ENCODE measurements at regions not wholly inside any gene's neighbourhood (a gene's known extent, or its start where the extent isn't known, plus 50 kb on each side); places are given as distances from the start of the nearest gene placed in this dataset.
"Not testable (repeated sequence)": the region's sequence is repeated elsewhere in the genome, so short reads cannot be mapped to it uniquely, and the experiment has no call there.

DNA sequence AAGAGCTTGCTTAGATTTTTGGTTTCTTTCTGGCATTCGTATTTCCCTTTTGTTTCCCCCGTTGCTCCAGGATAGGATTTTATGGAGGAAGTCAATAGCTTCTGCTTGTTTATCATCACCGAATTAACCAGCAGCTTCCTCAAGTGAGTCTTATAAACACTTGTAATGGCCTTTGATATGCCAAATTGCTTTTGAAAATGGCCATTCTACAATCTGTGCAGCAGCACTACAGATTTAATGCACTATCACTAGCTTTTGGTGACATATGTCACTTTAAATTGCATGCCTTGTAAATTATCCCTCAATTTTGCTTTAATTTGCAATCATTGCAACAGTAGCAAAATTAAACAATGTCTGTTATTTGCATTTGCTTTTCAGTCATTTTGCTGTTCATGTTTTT is 774.7 kb downstream of the METTL4 start:
- DNase-seq (ENCODE audit: low read depth in 2 of 3, low spot score in 2 of 3): no peak

DNA sequence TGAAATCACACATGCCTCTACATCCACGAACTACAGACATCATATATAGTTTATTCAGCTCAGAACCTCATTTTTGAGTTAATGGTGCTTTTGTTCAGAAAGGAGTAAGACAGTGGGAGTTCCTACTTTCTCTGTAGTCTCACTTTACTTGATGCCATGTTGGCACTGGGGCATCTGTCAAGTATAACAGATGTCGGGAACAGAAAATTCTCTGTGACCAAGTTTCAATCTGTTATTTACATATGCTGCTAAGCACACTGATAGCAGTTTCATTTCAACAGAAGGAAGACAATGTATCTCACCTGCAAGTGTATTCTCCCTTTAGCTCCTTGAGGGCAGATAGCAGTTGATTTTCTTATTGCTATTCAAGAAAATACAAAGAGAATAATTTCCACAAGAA is 774.1 kb downstream of the METTL4 start:
- DNase-seq (ENCODE audit: low read depth in 2 of 3, low spot score in 2 of 3): no peak

GRCh38 chr18:1805521-1805920 is 765.8 kb downstream of the METTL4 start:
- DNase-seq (ENCODE audit: low read depth in 2 of 3, low spot score in 2 of 3): no peak

DNA sequence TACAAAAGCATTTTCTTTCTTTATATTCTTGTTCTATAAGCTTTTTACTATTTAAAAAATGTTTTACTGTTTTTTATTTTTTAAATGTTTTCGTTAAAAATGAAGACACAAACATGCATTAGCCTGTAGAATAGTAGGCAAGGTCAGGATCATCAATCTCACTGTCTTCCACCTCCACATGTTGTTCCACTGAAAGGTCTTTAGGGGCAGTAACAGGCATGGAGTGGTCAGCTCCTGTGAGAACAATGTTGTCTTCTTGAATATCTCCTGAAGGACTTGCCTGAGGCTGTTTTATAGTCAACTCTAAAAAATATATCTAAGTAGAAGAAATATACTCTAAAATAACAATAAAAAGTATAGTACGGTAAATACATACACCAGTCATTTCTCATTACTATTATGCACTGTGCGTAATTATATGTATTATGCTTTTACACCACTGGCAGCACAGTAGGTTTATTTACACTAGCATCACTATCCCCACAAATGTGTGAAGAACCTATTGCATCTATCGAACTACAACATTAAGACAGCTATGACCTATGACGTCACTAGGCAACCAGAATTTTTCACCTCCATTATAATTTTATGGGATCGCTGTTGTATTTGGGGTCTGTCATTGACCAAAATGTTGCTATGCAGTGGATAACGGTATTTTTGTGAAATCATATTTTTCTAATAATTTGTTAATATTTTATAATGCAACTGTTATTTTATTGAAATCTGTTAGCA is 764.3 kb downstream of the METTL4 start:
- DNase-seq (ENCODE audit: low read depth in 2 of 3, low spot score in 2 of 3): no peak

- DNase-seq (ENCODE audit: low read depth in 2 of 3, low spot score in 2 of 3): no peak
These were observed 760.0 kb downstream of the METTL4 start for GRCh38 chr18:1811282-1811681.

- no peak for DNase-seq (ENCODE audit: low read depth in 2 of 3, low spot score in 2 of 3)
These were observed 746.0 kb downstream of the METTL4 start for GRCh38 chr18:1825296-1825695.

GRCh38 chr18:1840878-1841277 is 730.4 kb downstream of the METTL4 start:
- no peak for DNase-seq (ENCODE audit: low read depth in 2 of 3, low spot score in 2 of 3)

GRCh38 chr18:1846640-1847039 is 724.7 kb downstream of the METTL4 start:
- no peak for DNase-seq (ENCODE audit: low read depth in 2 of 3, low spot score in 2 of 3)

- DNase-seq (ENCODE audit: low read depth in 2 of 3, low spot score in 2 of 3): no peak
These were observed 722.6 kb downstream of the METTL4 start for GRCh38 chr18:1848716-1849115.

- no peak for DNase-seq (ENCODE audit: low read depth in 2 of 3, low spot score in 2 of 3)
These were observed 721.9 kb downstream of the METTL4 start for GRCh38 chr18:1849386-1849785.

- DNase-seq (ENCODE audit: low read depth in 2 of 3, low spot score in 2 of 3): not testable (repeated sequence)
These were observed 714.0 kb downstream of the METTL4 start for GRCh38 chr18:1857281-1857680.

DNA sequence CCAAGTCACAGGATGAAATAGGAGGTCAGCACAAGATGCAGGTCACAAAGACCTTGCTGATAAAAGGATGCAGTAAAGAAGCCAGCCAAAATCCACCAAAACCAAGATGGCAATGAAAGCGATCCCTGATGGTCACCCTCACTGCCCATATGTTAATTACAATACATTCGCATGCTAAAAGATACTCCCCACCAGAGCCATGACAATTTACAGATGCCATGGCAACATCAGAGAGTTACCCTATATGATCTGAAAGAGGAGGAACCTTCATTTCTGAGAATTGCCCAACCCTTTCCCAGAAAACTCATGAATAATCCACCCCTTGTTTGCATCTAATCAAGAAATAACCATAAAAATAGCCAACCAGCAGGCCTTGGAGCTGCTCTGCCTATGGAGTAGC is 709.8 kb downstream of the METTL4 start:
- DNase-seq (ENCODE audit: low read depth in 2 of 3, low spot score in 2 of 3): no peak

GRCh38 chr18:1865869-1866268 is 705.4 kb downstream of the METTL4 start:
- no peak for DNase-seq (ENCODE audit: low read depth in 2 of 3, low spot score in 2 of 3)

DNA sequence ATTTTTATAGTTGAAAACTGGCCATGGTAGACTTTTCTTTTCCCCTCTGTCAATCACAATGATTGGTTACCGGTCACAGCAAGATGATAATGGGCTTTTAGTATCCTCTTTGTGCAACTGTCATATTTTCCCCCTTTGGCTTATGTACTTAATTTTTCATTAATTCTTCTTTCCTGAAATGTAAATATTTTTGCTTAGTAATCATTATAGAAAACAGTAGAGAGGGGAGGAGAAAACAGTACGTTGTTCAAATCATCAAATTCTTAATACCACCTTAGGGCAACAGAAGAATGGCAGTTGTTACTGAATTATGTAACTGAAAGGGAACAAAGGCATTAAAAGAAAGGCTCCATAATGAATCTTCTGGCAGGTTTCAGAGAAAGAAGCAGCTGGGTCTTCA is 699.0 kb downstream of the METTL4 start:
- no peak for DNase-seq (ENCODE audit: low read depth in 2 of 3, low spot score in 2 of 3)

- DNase-seq (ENCODE audit: low read depth in 2 of 3, low spot score in 2 of 3): no peak
These were observed 696.1 kb downstream of the METTL4 start for GRCh38 chr18:1875219-1875618.

- no peak for DNase-seq (ENCODE audit: low read depth in 2 of 3, low spot score in 2 of 3)
These were observed 686.7 kb downstream of the METTL4 start for GRCh38 chr18:1884623-1885022.

DNA sequence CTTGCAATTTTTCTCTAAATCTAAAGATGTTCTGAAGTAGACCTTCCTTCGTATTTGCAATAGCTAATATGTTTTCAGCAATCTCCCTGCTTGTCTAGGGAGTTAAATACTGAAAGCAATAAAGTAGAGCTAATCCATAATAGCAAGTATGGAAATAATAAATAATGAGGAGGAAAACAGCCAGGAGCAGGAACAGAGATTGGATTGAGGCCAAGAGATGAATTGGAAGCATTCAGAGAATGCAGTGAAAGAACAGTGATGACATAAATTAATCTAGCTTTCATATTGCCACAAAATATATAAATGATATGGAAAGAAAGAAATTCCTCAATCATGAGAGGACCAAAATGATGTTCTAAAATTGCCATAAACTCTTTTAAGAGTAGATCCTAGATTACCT is 679.7 kb downstream of the METTL4 start:
- no peak for DNase-seq (ENCODE audit: low read depth in 2 of 3, low spot score in 2 of 3)

DNA sequence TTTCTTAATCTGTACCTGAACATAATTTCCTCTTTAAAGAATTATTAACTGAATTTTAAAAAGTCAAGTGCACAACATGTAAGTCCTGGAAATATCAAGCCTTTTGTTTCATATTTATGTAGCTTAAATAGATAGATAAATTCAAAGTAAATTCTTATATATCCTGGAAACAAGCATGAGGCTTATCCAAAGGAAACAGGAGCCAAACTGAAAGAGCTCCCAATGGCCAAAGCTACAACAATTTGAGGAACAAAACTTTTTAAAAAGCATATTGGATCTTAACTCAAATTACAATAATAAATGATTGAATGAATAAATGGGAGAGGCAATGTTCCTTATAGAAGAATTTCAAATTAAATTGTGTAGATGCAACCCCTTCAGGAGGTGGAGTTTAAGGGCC is 679.1 kb downstream of the METTL4 start:
- DNase-seq (ENCODE audit: low read depth in 2 of 3, low spot score in 2 of 3): no peak

DNA sequence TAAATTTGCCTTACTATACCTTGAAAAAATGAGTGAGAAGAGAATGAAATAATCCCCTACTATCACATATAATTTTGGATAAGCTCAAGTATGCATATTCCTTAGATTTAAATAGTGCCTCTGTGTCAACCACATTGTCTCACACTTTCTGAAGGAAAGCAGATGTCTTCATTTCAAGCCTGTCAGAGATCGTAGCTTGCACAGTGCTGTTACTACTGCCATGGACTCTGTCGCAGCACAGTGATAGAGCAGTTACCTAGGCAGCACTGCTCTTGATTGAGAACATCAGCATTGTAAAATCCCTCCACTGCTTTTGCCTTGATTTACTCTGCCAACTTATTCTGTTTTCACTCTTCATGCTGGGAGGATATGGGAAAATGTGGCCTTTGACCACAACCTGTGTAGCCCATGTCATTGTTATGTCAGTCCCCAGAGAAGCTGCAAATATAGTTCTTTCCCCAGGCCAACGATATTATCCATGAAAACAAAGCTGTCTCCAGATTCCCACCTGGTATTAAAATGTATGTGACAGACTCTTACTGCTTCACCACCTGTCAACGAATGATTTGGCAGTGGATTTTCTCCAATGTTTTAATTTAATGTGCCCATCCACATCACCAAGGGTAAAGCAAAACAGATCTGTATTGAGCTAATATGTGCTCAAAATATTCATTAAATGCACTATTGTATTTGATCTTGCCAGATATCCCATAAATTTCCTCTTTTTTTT is 675.7 kb downstream of the METTL4 start:
- no peak for DNase-seq (ENCODE audit: low read depth in 2 of 3, low spot score in 2 of 3)

GRCh38 chr18:1906421-1906820 is 664.9 kb downstream of the METTL4 start:
- DNase-seq (ENCODE audit: low read depth in 2 of 3, low spot score in 2 of 3): no peak

DNA sequence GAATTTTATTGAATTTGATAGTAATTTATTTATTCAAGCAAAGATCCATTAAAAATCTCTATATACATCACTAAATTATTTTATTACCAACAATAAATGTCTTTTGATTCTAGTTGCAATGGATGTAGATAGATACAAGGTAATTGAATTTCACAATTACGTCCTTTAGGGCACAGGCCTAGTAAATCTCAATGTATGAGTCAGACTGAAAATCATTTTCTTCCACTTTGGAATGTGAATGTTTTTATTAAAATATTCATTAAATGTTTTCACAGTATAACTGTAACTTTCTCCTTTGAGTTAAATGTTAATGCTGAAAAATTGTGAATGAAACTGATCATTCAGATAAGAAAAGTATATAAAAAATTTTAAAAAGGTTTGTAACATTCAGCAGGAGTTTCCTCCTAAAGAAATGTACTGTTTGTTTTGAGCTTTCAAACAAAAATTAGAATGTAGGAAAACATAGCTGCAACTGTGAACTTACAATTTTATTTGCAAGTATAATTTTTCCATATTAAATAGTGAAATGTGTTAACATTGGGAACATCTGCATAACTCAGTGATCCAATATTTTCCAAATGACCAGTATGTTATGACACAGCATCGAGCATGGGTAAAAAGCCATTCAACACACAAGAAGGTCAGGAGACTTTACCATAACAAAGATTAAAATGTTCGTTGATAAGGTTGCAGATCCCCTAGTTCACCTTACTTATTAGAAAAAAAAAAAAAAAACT is 663.7 kb downstream of the METTL4 start:
- no peak for DNase-seq (ENCODE audit: low read depth in 2 of 3, low spot score in 2 of 3)

DNA sequence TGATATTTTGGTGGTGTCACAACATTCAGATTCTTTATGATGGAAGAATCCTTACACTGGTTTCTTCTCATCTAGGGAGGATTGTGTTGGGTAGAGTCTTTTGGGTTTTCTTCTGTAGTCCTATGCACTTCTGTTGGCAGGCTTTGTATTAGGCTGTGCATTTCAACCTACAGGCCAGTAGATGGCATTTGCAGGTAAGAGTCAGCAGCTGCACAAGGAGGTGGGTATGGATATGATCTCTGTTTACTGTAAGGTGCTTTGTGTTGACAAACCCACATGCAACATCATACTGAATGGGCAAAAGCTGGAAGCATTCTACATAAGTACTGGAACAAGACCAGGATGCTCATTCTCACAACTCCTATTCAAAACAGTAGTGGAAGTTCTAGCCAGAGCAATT is 656.8 kb downstream of the METTL4 start:
- no peak for DNase-seq (ENCODE audit: low read depth in 2 of 3, low spot score in 2 of 3)

Measured in activated CD8-positive, alpha-beta memory T cell treated with anti-CD3 and anti-CD28 coated beads for 48 hours (primary cell).